GM21447 (cell line): ENCODE measurements at regions not wholly inside any gene's neighbourhood (a gene's known extent, or its start where the extent isn't known, plus 50 kb on each side); places are given as distances from the start of the nearest gene placed in this dataset.
"Not testable (repeated sequence)": the region's sequence is repeated elsewhere in the genome, so short reads cannot be mapped to it uniquely, and the experiment has no call there.

Experiments used
- ATAC-seq: cut with Tn5 transposase; IDR thresholded peaks from one replicate; pipeline ENCODE4 v1.9.1; 2021; ENCODE audit not compliant: unreplicated experiment

DNA sequence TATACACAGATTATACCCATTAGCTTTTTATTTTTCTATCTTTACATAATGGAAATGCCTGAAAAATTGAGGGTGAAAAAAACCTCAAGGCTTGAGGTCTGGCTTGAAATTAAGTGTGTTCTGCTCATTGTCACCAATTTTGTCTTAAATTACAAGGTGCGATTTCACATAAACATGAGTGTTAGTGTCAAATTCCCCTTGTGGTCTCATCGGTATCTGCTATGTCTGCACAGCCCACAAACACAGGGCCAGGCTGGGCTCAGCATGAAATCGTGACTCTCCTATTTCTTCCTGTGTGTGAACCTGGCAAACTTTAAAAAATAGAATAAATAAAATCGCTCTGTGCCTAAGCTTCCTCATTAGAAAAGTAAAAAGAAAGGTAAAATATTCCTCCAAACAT, 109.1 kb downstream of the CRLF2 start:
- no peak for ATAC-seq

GRCh38 chrX:1102786-1103185, 109.7 kb downstream of the CRLF2 start:
- no peak for ATAC-seq

GRCh38 chrX:1102221-1102620, 110.2 kb downstream of the CRLF2 start:
- not testable (repeated sequence) for ATAC-seq

DNA sequence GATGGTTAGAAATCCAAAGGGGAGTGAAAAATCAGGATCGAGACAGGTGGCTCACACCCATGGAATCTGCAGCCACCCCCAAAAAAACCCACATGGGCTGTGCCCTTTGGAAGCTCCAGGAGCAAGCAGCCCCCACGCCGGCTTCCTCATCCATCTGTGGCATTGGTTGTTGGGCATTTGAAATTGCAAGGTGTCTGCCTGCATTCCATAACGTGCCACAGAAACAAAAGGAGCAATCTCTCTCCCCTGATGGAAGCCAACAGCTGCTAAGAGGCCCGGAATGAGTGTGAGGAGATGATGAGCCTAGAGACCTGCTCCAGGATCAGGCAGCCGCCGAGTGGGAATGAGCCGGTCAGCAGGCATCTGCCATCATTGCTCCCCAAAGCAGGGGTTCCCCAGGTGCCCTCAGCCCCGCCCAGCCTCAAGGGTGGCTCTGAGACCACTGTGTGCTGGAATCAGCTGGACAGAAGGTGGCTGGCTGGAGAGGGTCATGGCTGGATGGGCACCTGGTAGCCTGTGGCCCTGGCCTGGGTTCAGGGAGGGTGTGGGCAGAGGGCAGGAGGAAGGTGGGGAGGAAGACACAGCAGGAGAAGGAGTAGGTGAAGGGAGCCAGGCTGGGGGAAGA, 113.2 kb downstream of the CRLF2 start:
- ATAC-seq: no peak

GRCh38 chrX:1097328-1097727, 115.1 kb downstream of the CRLF2 start:
- no peak for ATAC-seq

- ATAC-seq: no peak
These were observed 117.7 kb downstream of the CRLF2 start for GRCh38 chrX:1094566-1095333.

DNA sequence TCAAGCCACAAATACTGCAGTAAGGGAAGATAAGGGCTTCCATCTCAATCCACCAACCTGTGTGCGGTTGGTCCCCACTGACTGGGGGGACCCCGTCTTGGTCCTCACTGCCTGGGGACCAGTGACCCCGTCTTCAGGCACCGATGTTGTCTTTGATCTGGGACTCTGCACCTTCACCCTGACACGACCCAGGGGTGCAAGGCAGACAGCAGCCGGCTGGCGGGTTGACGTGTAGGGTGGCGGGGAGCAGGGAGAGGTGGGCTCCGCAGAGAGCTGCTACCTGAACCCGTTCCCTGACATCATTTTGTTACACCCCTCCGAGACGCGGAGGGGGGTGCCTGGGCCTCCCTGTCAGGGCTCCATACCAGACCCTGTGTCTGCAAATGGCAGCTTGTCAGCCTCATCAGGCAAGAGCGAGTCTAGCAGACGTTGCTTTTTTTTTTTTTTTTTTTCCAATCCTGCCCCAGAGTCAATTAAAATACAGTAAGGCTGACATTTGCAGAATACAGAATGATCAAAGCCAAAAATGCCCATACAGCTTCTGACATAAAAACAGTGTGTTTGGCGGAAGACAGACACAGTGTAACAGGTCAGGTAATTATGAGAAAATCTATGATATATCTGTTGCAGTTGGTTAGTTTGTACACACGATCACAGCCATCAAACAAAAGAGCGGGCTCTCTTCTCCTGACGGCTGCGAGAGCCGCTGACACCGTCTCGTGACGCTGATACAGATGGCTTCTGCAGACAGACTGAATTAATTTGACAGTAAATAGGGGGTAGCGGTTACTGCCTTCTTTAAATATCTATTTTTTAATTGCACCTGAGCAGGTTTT, 118.6 kb downstream of the CRLF2 start:
- ATAC-seq: no peak

DNA sequence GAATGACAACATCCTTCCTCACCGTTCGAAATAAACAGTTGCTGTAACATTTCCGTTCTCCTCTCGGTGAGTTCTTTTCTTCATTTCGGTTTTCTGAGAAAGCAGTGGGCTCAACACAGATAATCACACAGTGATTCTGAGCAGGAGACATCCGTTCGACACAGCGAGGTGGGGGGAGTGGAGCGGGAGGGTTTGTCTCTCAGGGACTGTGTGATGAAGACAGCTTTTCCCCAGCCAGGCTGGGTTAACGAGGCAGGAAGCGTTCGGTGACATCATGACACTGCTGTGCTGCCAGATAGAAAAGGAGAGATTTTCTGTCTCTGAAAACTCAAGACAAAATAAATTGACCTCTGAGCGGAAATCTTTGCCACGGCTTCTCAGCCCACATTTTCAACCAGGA, 119.3 kb downstream of the CRLF2 start:
- ATAC-seq: no peak

GRCh38 chrX:1086444-1087409, 125.7 kb downstream of the CRLF2 start:
- no peak for ATAC-seq

DNA sequence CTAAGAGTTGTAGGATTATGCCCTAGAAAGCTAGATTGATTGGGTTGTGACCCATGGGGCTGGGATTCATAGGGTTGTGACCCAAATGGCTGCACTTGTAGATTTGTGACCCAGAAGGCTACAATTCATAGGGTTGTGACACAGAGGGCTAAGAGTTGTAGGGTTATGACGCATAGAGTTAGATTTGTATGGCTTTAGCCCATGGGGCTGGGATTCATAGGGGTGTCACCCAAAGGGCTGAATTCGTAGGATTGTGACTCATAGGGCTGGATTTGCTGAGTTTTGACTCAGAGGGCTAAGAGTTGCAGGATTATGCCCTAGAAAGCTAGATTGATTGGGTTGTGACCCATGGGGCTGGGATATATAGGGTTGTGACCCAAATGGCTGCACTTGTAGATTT, 126.6 kb downstream of the CRLF2 start:
- ATAC-seq: not testable (repeated sequence)

DNA sequence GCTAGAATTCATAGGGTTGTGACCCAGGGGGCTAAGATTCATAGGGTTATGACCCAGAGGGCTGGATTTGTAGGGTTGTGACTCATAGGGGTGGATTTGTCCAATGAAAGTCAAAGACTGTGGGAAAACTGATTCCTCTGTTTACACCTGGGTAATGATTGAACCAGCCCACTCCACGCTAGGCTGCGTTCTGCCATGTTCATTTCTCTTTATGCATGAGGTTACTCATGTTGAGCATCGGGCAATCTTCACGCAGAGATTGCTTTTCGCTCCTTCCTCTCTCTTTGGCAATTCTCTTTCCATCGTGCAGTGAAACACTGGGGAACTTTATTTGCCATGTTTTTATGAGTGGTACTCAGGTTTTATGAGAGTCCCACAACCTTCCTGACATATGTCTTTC, 127.8 kb downstream of the CRLF2 start:
- no peak for ATAC-seq

GRCh38 chrX:1076871-1077651, 135.4 kb downstream of the CRLF2 start:
- no peak for ATAC-seq

GRCh38 chrX:1075741-1076140, 136.7 kb downstream of the CRLF2 start:
- no peak for ATAC-seq

DNA sequence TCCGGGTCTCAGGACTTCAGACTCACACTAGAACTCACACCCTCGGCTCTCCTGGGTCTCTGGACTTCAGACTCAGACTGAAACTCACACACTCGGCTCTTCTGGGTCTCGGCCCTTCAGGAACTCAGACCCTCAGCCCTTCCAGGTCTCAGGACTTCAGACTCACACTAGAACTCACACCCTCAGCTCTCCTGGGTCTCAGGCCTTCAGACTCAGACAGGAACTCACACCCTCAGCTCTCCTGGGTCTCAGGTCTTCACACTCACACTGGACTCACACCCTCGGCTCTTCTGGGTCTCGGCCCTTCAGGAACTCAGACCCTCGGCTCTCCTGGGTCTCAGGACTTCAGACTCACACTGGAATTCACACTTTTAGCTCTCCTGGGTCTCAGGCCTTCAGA, 137.3 kb downstream of the CRLF2 start:
- no peak for ATAC-seq

DNA sequence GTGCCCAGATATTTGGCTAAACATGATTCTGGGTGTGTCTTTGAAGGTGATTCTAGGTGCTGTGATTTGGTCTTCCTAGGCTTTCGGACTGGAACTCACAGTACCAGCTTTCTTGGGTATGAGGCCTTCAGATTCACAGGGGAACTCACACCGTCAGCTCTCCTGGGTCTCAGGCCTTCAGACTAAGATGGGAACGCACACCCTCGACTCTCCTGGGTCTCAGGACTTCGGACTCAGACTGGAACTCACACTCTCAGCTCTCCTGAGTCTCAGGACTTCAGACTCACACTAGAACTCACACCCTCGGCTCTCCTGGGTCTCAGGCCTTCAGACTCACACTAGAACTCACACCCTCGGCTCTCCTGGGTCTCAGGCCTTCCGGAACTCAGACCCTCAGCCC, 137.7 kb downstream of the CRLF2 start:
- ATAC-seq: no peak

DNA sequence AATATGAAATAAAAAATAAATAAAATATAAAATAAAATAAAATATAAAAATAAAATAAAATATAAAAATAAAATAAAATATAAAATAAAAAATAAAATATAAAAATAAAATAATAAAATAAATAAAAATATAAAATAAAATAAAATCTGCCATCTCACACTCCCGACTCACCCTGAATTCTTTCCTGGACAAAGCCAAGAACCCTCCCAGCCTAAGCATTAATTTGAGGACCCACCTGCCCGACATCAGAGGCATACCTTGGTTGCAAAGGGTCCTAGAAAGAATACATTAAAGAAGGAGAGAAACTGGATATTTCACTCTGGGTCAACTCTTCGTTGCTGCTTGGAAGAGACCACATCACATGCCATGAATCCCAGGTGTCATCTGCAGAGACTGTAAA, 138.3 kb downstream of the CRLF2 start:
- ATAC-seq: no peak

DNA sequence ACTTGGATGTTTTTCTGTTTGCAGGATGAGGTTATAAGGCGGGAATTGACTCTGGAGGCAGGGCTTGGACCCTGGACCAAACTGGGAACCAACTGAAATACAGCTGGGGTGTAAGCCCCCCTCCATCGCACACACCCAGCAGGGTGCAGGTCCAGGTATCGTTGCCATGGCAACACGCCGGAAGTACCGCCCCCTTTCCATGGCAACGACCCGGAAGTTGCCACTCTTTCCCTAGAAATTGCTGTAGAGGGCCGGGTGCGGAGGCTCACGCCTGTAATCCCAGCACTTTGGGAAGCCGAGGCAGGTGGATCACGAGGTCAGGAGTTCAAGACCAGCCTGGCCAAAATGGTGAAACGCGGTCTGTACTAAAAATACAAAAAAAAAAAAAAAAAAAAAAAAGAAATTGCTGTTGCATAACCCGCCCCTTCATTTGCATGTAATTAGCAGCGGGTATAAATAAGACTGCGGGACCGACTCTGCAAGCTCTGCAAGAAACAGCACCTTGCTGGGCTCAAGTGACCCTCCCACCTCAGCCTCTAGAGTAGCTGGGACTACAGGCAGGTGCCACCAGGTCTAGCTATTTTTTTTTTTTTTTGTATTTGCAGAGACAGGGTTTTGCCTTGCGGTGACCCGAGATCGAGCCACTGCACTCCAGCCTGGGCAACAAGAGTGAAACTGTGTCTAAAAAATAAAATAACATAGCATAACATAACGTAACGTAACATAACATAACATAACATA, 139.6 kb downstream of the CRLF2 start:
- no peak for ATAC-seq

DNA sequence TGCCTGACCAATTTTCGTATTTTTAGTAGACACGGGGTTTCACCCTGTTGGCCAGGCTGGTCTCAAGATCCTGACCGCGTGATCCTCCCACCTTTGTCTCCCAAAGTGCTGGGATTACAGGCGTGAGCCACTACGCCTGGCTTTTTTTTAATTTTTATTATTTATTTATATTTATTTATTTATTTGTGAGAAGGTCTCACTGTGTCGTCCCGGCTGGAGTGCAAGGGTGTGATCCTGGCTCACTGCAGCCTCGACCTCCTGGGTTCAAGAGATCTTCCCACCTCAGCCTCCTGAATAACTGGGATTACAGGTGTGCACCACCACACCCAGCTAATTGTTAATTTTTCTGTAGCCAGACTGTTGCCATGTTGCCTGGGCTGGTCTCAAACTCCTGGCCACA, 141.1 kb downstream of the CRLF2 start:
- no peak for ATAC-seq

- ATAC-seq: no peak
These were observed 150.1 kb downstream of the CRLF2 start for GRCh38 chrX:1062351-1062750.
